ENCODE measurements at regions not wholly inside any gene's neighbourhood (a gene's known extent, or its start where the extent isn't known, plus 50 kb on each side); places are given as distances from the start of the nearest gene placed in this dataset.

- H3K36me3 ChIP-seq: no peaks in the 10 kb centered on the region
- TF ChIP-seq CTCF (IDR thresholded peaks at IDR 0.05): no peak
- ATAC-seq (no peak), DNase-seq (no peak)
- WGBS, 2 donors: 78 to 82% methylated on average over 4 of the region's 4 CpGs
- no peaks in the 10 kb centered on the region for H3K9me3 ChIP-seq
- H3K27ac ChIP-seq: no peak overlapping the region
- no peaks in the 10 kb centered on the region for H3K4me1 ChIP-seq
- H3K4me3 ChIP-seq: no peak overlapping the region
- intact Hi-C loops (cut with DNase I): no loop called here
- H3K27me3 ChIP-seq: peaks cover 0 to 8% (median 0%) of the 10 kb centered on the region in 7 donors
Observed at GRCh38 chr3:189491831-189492230, 139.4 kb upstream of the TP63 start.

- WGBS, 2 donors: 78 to 87% methylated on average over 3 of the region's 3 CpGs
- Histone ChIP-seq H3K36me3 (no peaks in the 10 kb centered on the region), H3K27ac (no peak overlapping the region), H3K27me3 (peaks cover 0 to 8% (median 0%) of the 10 kb centered on the region in 7 donors), H3K9me3 (no peaks in the 10 kb centered on the region), H3K4me3 (no peak overlapping the region), H3K4me1 (no peaks in the 10 kb centered on the region)
- ATAC-seq (no peak), DNase-seq (no peak)
- no peak for TF ChIP-seq CTCF (IDR thresholded peaks at IDR 0.05)
- intact Hi-C loops (cut with DNase I): no loop called here
Observed at GRCh38 chr3:189493271-189493670, 137.9 kb upstream of the TP63 start.

GRCh38 chr3:189494632-189495031 is 136.6 kb upstream of the TP63 start:
- Histone ChIP-seq H3K27me3 (peaks cover 0 to 5% (median 0%) of the 10 kb centered on the region in 7 donors), H3K9me3 (no peaks in the 10 kb centered on the region), H3K4me3 (no peak overlapping the region), H3K27ac (no peak overlapping the region), H3K4me1 (no peaks in the 10 kb centered on the region), H3K36me3 (no peaks in the 10 kb centered on the region)
- intact Hi-C loops (cut with DNase I): no loop called here
- ATAC-seq (no peak), DNase-seq (no peak)
- WGBS, 2 donors: 81 to 89% methylated on average over 1 of the region's 1 CpG
- TF ChIP-seq CTCF (IDR thresholded peaks at IDR 0.05): no peak

- TF ChIP-seq CTCF (IDR thresholded peaks at IDR 0.05): no peak
- DNase-seq (no peak), ATAC-seq (no peak)
- 62 to 73% methylated on average over 6 of the region's 6 CpGs for WGBS, 2 donors
- intact Hi-C loops (cut with DNase I): no loop called here
- H3K4me3 ChIP-seq: no peak overlapping the region
- H3K4me1 ChIP-seq: no peaks in the 10 kb centered on the region
- no peaks in the 10 kb centered on the region for H3K36me3 ChIP-seq
- peaks cover 0 to 4% (median 0%) of the 10 kb centered on the region in 11 donors for H3K9me3 ChIP-seq
- no peak overlapping the region for H3K27ac ChIP-seq
- H3K27me3 ChIP-seq: peaks cover 0 to 3% (median 0%) of the 10 kb centered on the region in 7 donors
Observed at GRCh38 chr3:189496375-189497138, 134.6 kb upstream of the TP63 start.
